GM20000 (cell line): ENCODE measurements at regions not wholly inside any gene's neighbourhood (a gene's known extent, or its start where the extent isn't known, plus 50 kb on each side); places are given as distances from the start of the nearest gene placed in this dataset.

Experiments
- DNase-seq: peaks from one replicate; pipeline ENCODE4 v3.0.0; 2012; ENCODE audit warnings: low spot score
- TF ChIP-seq, protein P1 (sequence below): IDR thresholded peaks from 2 replicates; pipeline ENCODE4 v1.5.1; 2012; ENCODE audit warnings: mild to moderate bottlenecking, control low read depth; ENCODE audit errors: extremely low read depth, missing control alignments

DNA sequence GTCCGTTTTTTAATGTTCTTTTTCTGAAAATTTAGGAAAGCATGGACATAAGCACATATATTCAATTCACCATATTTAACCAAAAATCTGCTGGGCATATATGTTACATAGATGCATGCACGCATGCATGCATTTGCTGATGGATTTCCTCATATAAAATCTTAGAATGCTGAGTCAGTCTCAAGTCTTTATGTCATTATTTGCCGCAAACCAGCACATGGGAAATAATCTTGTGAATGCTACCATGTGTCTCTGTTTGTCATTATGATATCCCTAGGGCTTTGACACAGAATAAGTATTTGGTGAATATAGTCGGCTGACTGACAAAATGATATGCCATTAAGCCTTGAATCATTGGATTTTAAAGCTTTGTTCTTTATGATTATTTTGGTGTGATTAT, 776.5 kb downstream of the KCNT2 start:
- TF ChIP-seq, protein P1, sequence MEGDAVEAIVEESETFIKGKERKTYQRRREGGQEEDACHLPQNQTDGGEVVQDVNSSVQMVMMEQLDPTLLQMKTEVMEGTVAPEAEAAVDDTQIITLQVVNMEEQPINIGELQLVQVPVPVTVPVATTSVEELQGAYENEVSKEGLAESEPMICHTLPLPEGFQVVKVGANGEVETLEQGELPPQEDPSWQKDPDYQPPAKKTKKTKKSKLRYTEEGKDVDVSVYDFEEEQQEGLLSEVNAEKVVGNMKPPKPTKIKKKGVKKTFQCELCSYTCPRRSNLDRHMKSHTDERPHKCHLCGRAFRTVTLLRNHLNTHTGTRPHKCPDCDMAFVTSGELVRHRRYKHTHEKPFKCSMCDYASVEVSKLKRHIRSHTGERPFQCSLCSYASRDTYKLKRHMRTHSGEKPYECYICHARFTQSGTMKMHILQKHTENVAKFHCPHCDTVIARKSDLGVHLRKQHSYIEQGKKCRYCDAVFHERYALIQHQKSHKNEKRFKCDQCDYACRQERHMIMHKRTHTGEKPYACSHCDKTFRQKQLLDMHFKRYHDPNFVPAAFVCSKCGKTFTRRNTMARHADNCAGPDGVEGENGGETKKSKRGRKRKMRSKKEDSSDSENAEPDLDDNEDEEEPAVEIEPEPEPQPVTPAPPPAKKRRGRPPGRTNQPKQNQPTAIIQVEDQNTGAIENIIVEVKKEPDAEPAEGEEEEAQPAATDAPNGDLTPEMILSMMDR = no peak
- no peak for DNase-seq

DNA sequence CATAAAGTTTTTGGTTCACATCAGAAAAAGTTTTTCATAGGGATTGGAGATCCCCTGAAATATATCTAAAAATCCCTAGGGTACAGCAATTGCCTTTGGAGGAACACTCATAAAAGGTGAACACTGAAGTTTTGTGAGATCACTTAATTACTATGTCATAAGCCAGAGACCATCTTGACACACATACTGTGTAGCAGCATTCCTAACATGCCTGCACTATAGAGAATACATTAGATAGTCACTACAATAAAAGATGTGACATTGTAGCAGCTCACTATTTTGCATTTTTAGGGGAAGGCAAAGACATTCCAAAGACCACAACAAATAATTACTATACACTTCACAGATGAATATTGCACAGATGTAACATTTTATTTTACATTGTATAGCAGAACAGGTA, 779.9 kb downstream of the KCNT2 start:
- TF ChIP-seq, protein P1 = no peak
- no peak for DNase-seq

DNA sequence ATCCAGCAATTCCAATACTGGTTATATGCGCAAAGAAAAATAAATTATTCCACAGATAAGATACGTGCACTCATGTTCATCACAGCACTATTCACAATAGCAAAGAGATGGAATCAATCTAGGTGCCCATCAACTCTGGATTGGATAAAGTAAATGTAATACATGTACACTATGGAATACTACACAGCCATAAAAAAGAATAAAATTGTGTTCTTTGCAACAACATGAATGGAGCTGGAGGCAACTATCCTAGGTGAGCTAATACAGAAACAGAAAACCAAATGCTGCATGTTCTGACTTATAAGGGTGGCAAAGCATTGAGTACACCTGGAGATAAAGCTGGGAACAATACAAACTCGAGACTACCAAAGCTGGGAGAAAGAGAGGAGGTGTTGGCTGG, 787.3 kb downstream of the KCNT2 start:
- TF ChIP-seq, protein P1 = no peak
- DNase-seq = no peak

DNA sequence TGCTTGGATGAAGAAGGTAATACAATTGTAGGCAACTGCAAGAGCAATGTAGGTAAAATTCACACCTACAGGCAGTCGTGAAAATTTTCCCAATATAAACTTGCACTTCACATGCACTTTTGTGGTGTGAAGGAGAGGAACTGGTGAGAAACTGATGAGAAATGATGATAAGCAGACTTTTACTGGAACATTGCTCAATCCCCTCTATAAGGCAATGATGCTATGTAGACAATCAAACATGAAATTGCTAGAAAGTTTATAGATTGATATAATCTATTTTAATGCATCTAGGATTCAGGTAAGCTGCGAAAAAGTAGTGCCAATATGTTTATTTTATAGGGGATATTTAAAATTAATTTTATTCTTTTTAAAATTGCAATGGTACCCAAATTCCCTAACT, 802.2 kb downstream of the KCNT2 start:
- DNase-seq = no peak
- TF ChIP-seq, protein P1 = no peak

DNA sequence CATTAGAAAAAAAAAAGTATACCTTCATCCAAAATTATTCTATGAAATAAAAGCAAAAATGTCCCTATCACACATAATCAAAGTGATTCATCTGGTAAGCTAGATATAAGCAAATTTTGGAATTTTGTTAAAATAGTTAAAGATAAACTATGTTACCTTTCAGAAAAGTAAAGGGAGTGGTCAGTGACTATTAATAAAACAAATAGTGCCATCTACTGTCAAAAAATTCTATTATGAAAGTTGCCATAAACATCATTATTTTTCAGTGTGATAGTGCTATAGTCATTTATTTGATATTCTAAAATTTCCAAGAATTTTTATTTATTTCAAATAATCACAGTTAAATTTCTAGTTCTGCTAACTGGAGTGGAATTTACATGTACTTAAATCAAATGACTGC, 803.7 kb downstream of the KCNT2 start:
- no peak for DNase-seq
- TF ChIP-seq, protein P1 = no peak

DNA sequence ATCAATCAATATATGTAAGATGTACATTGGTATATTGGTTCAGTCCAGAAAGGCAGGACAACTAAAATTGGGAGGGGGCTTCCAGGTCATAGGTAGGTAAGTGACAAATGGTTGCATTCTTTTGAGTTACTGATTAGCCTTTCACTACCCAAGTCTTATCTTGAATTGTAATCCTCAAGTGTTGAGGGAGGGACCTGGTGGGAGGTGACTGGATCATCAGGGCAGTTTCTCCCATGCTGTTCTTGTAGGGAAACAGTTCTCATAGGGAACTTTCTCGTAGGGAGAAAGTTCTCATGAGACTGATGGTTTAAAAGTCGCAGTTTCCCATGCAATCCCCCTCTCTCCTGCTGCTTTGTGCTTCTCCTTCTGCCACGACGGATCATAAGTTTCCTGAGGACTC, 809.2 kb downstream of the KCNT2 start:
- TF ChIP-seq, protein P1 = no peak
- no peak for DNase-seq

DNA sequence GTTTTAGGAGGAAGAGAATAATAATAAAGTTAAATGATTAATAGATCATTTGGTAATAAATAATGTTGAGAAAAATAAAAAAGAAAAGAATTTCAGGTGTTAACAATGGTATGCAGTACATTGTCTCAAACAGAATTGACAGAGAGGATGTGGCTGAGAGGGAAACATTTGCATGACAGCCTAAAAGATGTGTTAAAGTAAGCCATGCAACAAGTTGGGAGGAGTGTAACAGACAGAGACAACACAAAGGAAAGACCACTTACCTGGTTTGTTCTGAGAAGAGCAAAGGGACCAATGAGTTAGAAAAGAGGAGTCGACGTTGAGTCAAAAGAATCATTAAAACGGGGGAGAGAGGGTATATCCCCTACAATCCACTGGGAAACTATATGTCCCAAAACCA, 814.0 kb downstream of the KCNT2 start:
- no peak for DNase-seq
- TF ChIP-seq, protein P1 = no peak
